ENCODE measurements at regions not wholly inside any gene's neighbourhood (a gene's known extent, or its start where the extent isn't known, plus 50 kb on each side); places are given as distances from the start of the nearest gene placed in this dataset.
A peak's percentile ranks its signal among the peaks of the same experiment; 100 is the strongest.
"Not testable (repeated sequence)": the region's sequence is repeated elsewhere in the genome, so short reads cannot be mapped to it uniquely, and the experiment has no call there.

DNA sequence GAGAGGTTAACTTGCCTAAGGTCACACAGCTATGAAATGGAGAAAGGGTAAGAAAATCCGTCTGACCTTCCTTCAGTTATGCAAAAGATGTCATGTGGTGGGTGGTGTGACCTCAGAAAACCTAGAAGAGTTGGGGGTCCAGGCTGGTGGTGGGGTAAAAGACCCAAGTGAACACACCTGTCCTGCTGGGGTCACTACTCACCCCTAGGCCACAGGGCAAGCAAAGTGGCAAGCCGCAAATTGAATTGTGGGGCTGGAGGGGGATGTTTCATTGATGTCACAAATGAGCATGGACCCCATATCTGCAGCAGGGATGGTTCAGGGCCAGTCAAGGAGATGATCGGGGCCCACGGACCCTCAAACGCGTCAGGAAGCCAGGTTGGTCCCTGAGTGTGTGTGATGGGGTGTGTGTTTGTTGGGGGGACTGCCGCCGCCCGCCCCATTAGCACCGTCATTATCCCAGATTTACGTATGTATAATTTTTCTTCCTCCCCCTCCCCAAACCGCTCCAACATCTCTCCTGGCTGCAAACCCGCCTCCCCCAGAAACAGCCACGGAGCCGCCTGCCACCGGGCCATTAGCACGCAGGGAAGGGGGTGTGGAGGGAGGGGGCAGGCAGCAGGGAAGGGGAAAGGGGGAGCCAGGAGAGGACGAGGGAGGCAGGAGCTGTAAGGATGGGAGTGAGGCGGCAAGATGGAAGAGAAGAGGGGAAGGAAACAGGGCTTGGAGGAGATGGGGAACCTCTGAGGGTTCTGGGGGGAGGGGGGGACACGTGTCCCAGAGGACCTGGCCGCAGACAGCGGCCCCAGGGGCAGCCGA, 157.4 kb downstream of the CRLF3 start:
- H3K27ac Mint-ChIP-seq; intact Hi-C loops (cut with DNase I, micrococcal nuclease); H3K27me3 ChIP-seq (ENCODE audit: control insufficient read depth in 1 of 2, insufficient read depth in 2 of 2, low read length in 2 of 2); H3K4me1 ChIP-seq (ENCODE audit: insufficient read depth, low read length); H3K4me1 Mint-ChIP-seq (ENCODE audit: low read depth); H3K36me3 ChIP-seq (ENCODE audit: insufficient read depth, low read length); DNase-seq; H3K27ac ChIP-seq (ENCODE audit: low read depth in 1 of 2, low read length in 2 of 2); H3K36me3 Mint-ChIP-seq (ENCODE audit: low read depth); H3K9me3 Mint-ChIP-seq; H3K9me3 ChIP-seq (ENCODE audit: control insufficient read depth in 1 of 2, insufficient read depth in 1 of 2, low read length in 2 of 2); H3K27me3 Mint-ChIP-seq; CTCF ChIA-PET; ATAC-seq (ENCODE audit: poor library complexity); POLR2A ChIA-PET: not testable (repeated sequence)
- peak overlapping the region; percentile 52 for H3K4me3 ChIP-seq (ENCODE audit: low read length)
- H3K4me3 Mint-ChIP-seq, result peak overlapping the region; percentile 66

DNA sequence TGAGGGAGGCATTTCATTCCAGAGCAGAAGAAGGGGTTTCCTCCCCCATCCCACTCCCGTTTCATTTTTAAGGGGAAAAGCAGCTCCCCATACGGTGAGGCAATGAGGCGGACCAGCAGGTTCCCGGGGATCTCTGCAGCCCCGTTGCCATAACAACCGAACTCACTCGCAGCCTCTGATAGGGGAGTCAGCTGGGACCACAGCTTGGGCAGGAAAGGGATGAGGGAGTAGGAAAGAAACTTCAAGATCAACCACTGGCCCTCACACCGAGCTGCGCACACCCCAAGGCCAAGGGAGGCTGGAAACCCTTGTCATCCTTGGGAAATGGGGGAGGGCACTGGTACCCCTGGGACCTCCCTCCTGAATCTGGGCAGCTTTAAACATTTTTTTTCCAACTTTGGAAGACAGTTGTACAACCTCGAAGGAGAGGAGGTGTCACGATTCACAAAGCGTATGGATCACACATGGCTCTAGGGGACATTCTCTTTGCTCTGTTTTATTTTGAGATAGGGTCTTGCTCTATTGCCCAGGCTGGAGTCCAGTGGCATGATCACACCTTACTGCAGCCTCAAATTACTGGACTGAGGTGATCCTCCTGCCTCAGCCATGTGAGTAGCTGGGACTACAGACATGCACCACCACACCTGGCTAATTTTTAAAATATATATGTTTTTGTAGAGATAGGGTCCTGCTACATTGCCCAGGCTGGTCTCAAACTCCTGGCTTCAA, 160.6 kb downstream of the CRLF3 start:
- intact Hi-C loops (cut with DNase I, micrococcal nuclease); H3K27me3 Mint-ChIP-seq; H3K36me3 ChIP-seq (ENCODE audit: insufficient read depth, low read length); H3K27ac Mint-ChIP-seq; H3K36me3 Mint-ChIP-seq (ENCODE audit: low read depth); ATAC-seq (ENCODE audit: poor library complexity); POLR2A ChIA-PET; H3K27ac ChIP-seq (ENCODE audit: low read depth in 1 of 2, low read length in 2 of 2); CTCF ChIA-PET; H3K9me3 Mint-ChIP-seq; DNase-seq; H3K4me3 ChIP-seq (ENCODE audit: low read length); H3K4me3 Mint-ChIP-seq; H3K4me1 Mint-ChIP-seq (ENCODE audit: low read depth); H3K27me3 ChIP-seq (ENCODE audit: control insufficient read depth in 1 of 2, insufficient read depth in 2 of 2, low read length in 2 of 2); H3K4me1 ChIP-seq (ENCODE audit: insufficient read depth, low read length); H3K9me3 ChIP-seq (ENCODE audit: control insufficient read depth in 1 of 2, insufficient read depth in 1 of 2, low read length in 2 of 2): not testable (repeated sequence)

GRCh38 chr17:30657148-30657547, 167.3 kb downstream of the CRLF3 start:
- CTCF ChIA-PET; H3K4me3 ChIP-seq (ENCODE audit: low read length); DNase-seq; H3K36me3 Mint-ChIP-seq (ENCODE audit: low read depth); ATAC-seq (ENCODE audit: poor library complexity); H3K27ac ChIP-seq (ENCODE audit: low read depth in 1 of 2, low read length in 2 of 2); H3K27me3 ChIP-seq (ENCODE audit: control insufficient read depth in 1 of 2, insufficient read depth in 2 of 2, low read length in 2 of 2); H3K4me1 ChIP-seq (ENCODE audit: insufficient read depth, low read length); H3K36me3 ChIP-seq (ENCODE audit: insufficient read depth, low read length); H3K9me3 ChIP-seq (ENCODE audit: control insufficient read depth in 1 of 2, insufficient read depth in 1 of 2, low read length in 2 of 2); H3K27ac Mint-ChIP-seq; H3K27me3 Mint-ChIP-seq; H3K4me1 Mint-ChIP-seq (ENCODE audit: low read depth); H3K9me3 Mint-ChIP-seq; POLR2A ChIA-PET; H3K4me3 Mint-ChIP-seq: not testable (repeated sequence)
- intact Hi-C loops (cut with DNase I, micrococcal nuclease), result loop anchor here in 1 of 2 experiments (10.0 kb wide), 1 partner anchor 58 kb away; no protein-coding TSS in a partner anchor

GRCh38 chr17:30653038-30653437, 171.5 kb downstream of the CRLF3 start:
- H3K9me3 Mint-ChIP-seq; H3K4me1 Mint-ChIP-seq (ENCODE audit: low read depth); H3K27me3 Mint-ChIP-seq; H3K27ac ChIP-seq (ENCODE audit: low read depth in 1 of 2, low read length in 2 of 2); DNase-seq; ATAC-seq (ENCODE audit: poor library complexity); H3K27me3 ChIP-seq (ENCODE audit: control insufficient read depth in 1 of 2, insufficient read depth in 2 of 2, low read length in 2 of 2); CTCF ChIA-PET; H3K4me3 Mint-ChIP-seq; H3K27ac Mint-ChIP-seq; H3K4me1 ChIP-seq (ENCODE audit: insufficient read depth, low read length); H3K4me3 ChIP-seq (ENCODE audit: low read length); H3K36me3 ChIP-seq (ENCODE audit: insufficient read depth, low read length); H3K9me3 ChIP-seq (ENCODE audit: control insufficient read depth in 1 of 2, insufficient read depth in 1 of 2, low read length in 2 of 2); H3K36me3 Mint-ChIP-seq (ENCODE audit: low read depth); POLR2A ChIA-PET: not testable (repeated sequence)
- intact Hi-C loops (cut with DNase I, micrococcal nuclease), result loop anchor here in 1 of 2 experiments (10.0 kb wide), 1 partner anchor 62 kb away; no protein-coding TSS in a partner anchor

- H3K9me3 ChIP-seq (ENCODE audit: control insufficient read depth in 1 of 2, insufficient read depth in 1 of 2, low read length in 2 of 2); H3K4me3 Mint-ChIP-seq; DNase-seq; H3K36me3 Mint-ChIP-seq (ENCODE audit: low read depth); ATAC-seq (ENCODE audit: poor library complexity); H3K27ac Mint-ChIP-seq; CTCF ChIA-PET; H3K4me1 Mint-ChIP-seq (ENCODE audit: low read depth); H3K27me3 ChIP-seq (ENCODE audit: control insufficient read depth in 1 of 2, insufficient read depth in 2 of 2, low read length in 2 of 2); H3K4me1 ChIP-seq (ENCODE audit: insufficient read depth, low read length); POLR2A ChIA-PET; H3K4me3 ChIP-seq (ENCODE audit: low read length); H3K9me3 Mint-ChIP-seq; H3K36me3 ChIP-seq (ENCODE audit: insufficient read depth, low read length); H3K27ac ChIP-seq (ENCODE audit: low read depth in 1 of 2, low read length in 2 of 2); H3K27me3 Mint-ChIP-seq: not testable (repeated sequence)
- intact Hi-C loops (cut with DNase I, micrococcal nuclease), result loop anchor here in 1 of 2 experiments (10.0 kb wide), 1 partner anchor 65 kb away; no protein-coding TSS in a partner anchor
Observed at GRCh38 chr17:30650149-30650548, 172.9 kb downstream of the GOSR1 start.

DNA sequence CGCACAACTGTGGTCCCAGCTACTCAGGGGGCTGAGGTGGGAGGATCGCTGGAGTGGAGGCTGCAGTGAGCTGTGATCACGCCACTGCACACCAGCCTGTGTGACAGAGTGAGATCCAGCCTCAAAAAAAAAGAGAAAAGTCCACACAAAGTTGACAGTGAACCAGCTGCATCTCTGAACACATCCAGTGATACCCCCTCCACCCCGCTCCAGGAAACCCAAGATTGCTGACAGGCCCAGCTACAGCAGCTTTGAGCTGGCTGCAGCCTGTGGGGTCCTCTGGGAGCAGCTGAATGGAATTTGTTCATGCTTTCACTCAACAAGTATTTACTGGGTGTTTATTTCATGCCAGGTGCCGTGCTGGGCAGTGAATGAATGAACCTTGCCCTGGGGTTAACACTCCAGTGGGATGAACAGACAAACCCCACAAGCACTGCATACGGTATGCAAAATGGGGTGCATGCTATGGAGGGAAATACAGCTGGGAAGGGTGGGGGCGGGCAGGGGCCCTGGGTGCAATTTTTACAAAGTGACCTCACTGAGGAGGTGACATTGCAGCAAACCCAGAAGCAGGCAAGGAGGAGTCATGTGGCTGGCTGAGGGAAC, 170.9 kb downstream of the GOSR1 start:
- H3K36me3 ChIP-seq (ENCODE audit: insufficient read depth, low read length); POLR2A ChIA-PET; H3K27ac Mint-ChIP-seq; H3K27ac ChIP-seq (ENCODE audit: low read depth in 1 of 2, low read length in 2 of 2); H3K9me3 ChIP-seq (ENCODE audit: control insufficient read depth in 1 of 2, insufficient read depth in 1 of 2, low read length in 2 of 2); H3K4me3 ChIP-seq (ENCODE audit: low read length); H3K4me3 Mint-ChIP-seq; H3K9me3 Mint-ChIP-seq; H3K4me1 Mint-ChIP-seq (ENCODE audit: low read depth); CTCF ChIA-PET; H3K27me3 Mint-ChIP-seq; DNase-seq; ATAC-seq (ENCODE audit: poor library complexity); H3K36me3 Mint-ChIP-seq (ENCODE audit: low read depth); H3K27me3 ChIP-seq (ENCODE audit: control insufficient read depth in 1 of 2, insufficient read depth in 2 of 2, low read length in 2 of 2); H3K4me1 ChIP-seq (ENCODE audit: insufficient read depth, low read length): not testable (repeated sequence)
- intact Hi-C loops (cut with DNase I, micrococcal nuclease), result loop anchor here in 1 of 2 experiments (2.0 kb wide), 1 partner anchor 179 kb away; no protein-coding TSS in a partner anchor
